ENCODE measurements at regions not wholly inside any gene's neighbourhood (a gene's known extent, or its start where the extent isn't known, plus 50 kb on each side); places are given as distances from the start of the nearest gene placed in this dataset.

DNA sequence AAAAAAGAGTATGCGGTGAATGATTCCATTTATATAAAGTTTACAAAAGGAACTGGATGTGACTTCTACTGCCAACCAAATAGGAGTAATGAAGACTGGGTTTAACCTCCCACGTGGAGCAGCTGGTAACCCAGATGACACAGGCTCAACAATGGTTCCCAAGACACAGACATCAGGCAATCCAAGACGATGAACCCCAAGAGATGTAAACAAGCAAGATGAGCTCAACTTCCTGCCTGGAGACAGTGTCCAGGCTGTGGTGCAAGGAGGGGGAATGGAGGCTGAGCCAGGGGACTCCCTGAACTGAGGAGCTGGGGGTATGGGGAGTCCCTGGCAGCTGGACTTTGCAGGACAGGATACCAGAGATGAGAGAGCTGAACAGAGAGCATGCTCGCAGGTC, 104.7 kb downstream of the LITAF start:
- H3K27ac ChIP-seq: no peak overlapping the region
- TF ChIP-seq Cebpa-rat (IDR thresholded peaks at IDR 0.05): no peak
- no peak overlapping the region for H3K4me3 ChIP-seq
- no peak overlapping the region for H3K4me2 ChIP-seq
- peaks cover 56% of the 10 kb centered on the region for H3K9me3 ChIP-seq
- H3K4me1 ChIP-seq: no peaks in the 10 kb centered on the region
- H4K20me1 ChIP-seq: no peaks in the 10 kb centered on the region
- H3K9ac ChIP-seq: no peak overlapping the region
- peaks cover 15% of the 10 kb centered on the region for H3K36me3 ChIP-seq
- no peaks in the 10 kb centered on the region for H3K27me3 ChIP-seq

DNA sequence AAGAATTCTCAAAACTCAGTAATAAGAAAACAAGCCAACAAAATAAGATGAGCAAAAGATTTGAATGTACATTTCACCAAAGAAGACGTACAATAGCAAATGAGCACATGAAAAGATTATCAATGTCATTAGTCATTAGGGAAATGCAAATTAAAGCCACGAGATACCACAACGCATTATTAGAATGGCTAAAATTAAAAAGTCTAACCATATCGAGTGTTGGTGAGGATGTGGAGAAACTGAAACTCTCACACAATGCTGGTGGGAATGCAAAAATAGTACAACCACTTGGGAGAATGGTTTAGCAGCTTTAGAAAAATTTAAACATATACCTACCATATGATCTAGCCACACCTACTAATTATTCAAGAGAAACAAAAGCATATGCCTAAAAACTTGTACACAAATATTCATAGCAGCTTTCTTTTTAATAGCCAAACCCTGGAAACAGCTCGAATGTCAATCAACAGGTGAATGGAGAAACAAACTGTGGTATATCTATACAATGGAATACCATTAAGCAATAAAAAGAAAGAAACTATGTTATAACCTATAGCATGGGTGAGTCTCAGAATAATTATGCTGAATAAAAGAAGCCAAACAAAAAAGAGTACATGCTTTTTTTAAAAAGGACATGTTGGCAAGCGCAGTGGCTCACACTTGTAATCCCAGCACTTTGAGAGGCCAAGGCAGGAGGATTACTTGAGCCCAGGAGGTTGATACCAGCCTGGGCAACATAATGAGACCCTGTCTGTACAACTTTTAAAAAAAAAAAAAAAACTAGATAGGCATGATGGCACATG, 103.6 kb downstream of the LITAF start:
- no peak for TF ChIP-seq Cebpa-rat (IDR thresholded peaks at IDR 0.05)
- no peak overlapping the region for H3K4me3 ChIP-seq
- peaks cover 56% of the 10 kb centered on the region for H3K9me3 ChIP-seq
- no peak overlapping the region for H3K9ac ChIP-seq
- H3K27me3 ChIP-seq: no peaks in the 10 kb centered on the region
- H3K27ac ChIP-seq: no peak overlapping the region
- no peak overlapping the region for H3K4me2 ChIP-seq
- H4K20me1 ChIP-seq: no peaks in the 10 kb centered on the region
- peaks cover 15% of the 10 kb centered on the region for H3K36me3 ChIP-seq
- H3K4me1 ChIP-seq: no peaks in the 10 kb centered on the region

DNA sequence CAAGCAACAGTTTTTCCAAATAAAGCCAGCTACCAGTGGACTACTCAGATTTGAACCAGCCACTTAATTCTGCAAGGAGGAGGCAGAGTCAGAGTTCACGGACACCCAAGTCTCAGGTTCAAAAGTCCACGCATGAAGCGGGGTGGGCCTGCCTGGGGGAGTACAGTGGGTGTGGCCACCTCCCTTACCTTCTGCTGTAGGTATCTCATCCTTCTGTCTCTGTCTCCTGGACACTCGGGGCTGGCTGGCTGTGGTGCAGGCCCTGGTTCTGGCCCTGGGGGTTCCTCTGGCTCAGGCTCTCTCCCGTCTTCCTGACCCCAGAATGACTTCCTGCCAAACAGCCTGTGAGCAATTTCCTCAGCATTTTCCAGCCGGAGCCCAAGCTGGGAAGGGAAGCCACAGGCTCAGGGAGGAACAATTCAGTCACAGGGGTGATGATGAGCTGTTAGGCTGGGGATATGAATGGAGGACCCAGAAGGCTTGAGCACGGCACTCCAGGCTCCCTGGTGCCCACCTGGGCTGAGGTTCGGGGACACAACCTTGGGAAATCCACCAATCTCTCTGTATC, 101.9 kb downstream of the LITAF start:
- Histone ChIP-seq H3K9me3 (peaks cover 55% of the 10 kb centered on the region), H3K27ac (no peak overlapping the region), H3K36me3 (peaks cover 15% of the 10 kb centered on the region), H3K4me2 (no peak overlapping the region), H4K20me1 (no peaks in the 10 kb centered on the region), H3K4me1 (0 out of 2 replicates have a peak, but pooled peaks cover 4% of the 10 kb centered on the region), H3K27me3 (no peaks in the 10 kb centered on the region), H3K9ac (no peak overlapping the region), H3K4me3 (no peak overlapping the region)
- no peak for TF ChIP-seq Cebpa-rat (IDR thresholded peaks at IDR 0.05)

DNA sequence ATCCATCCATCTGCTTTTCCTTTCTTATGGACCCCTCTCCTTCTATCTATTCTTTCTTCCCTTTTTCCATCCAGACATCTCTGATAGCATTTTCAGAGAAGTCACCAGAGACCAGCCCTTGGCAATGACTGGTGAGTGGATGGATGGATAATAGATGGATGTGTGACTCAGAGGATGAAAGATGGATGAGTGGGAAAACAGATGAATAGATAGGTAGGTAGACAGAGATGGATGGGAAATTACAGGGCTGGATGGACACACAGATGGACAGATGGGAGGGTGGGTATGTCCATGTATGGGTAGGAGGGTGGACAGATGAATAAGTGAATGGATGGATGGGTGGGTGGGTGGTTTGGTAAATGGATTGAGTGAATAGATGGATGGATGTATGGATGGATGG, 101.0 kb downstream of the LITAF start:
- H3K4me2 ChIP-seq: no peak overlapping the region
- no peaks in the 10 kb centered on the region for H3K27me3 ChIP-seq
- TF ChIP-seq Cebpa-rat (IDR thresholded peaks at IDR 0.05): no peak
- H3K9ac ChIP-seq: no peak overlapping the region
- H3K9me3 ChIP-seq: peaks cover 59% of the 10 kb centered on the region
- H3K27ac ChIP-seq: no peak overlapping the region
- H3K4me1 ChIP-seq: 0 out of 2 replicates have a peak, but pooled peaks cover 4% of the 10 kb centered on the region
- H4K20me1 ChIP-seq: no peaks in the 10 kb centered on the region
- H3K36me3 ChIP-seq: peaks cover 15% of the 10 kb centered on the region
- no peak overlapping the region for H3K4me3 ChIP-seq

DNA sequence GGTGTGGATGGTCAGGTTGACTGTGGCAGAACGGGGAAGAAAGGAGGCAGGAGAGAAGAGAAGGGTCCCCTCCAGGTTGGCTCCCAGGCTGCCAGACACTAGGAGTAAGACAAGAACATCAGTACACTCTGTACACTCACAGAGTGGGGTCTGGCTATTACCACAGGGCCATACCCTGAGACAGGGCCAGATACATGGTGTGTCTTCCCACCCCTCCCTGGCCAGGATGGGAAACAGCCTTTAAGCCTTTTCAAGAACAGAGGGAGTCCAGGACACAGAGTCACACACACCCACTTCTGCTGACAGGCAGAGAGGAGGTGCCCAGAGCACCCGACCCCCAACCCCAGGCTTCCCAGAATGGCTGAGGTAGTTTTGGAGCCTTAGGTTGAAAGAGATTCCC, 99.4 kb downstream of the LITAF start:
- H3K4me3 ChIP-seq: no peak overlapping the region
- peaks cover 15% of the 10 kb centered on the region for H3K36me3 ChIP-seq
- H3K9ac ChIP-seq: no peak overlapping the region
- TF ChIP-seq Cebpa-rat (IDR thresholded peaks at IDR 0.05): no peak
- H3K27ac ChIP-seq: no peak overlapping the region
- H3K27me3 ChIP-seq: no peaks in the 10 kb centered on the region
- 0 out of 2 replicates have a peak, but pooled peaks cover 4% of the 10 kb centered on the region for H3K4me1 ChIP-seq
- no peaks in the 10 kb centered on the region for H4K20me1 ChIP-seq
- peaks cover 51% of the 10 kb centered on the region for H3K9me3 ChIP-seq
- H3K4me2 ChIP-seq: no peak overlapping the region

DNA sequence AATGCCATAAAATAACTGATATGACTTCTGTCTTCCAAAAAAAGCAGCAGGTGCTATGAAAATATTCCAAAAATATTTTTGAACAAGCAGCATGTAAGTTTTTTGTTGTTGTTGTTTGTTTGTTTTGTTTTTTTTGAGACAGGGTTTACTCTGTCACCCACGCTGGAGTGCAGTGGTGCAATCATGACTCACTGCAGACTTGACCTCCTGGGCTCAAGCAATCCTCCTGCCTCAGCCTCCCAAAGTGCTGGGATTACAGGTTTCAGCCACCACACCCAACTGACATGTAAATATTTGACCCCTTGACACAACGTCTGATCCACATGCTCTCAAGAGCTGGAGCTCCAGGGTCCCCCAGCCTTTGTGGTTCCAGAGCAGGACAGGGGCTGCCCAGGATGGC, 98.4 kb downstream of the LITAF start:
- H4K20me1 ChIP-seq: no peaks in the 10 kb centered on the region
- H3K4me3 ChIP-seq: no peak overlapping the region
- no peaks in the 10 kb centered on the region for H3K27me3 ChIP-seq
- H3K9me3 ChIP-seq: peaks cover 41% of the 10 kb centered on the region
- H3K4me2 ChIP-seq: no peak overlapping the region
- H3K36me3 ChIP-seq: peaks cover 15% of the 10 kb centered on the region
- no peak overlapping the region for H3K9ac ChIP-seq
- TF ChIP-seq Cebpa-rat (IDR thresholded peaks at IDR 0.05): no peak
- H3K4me1 ChIP-seq: 0 out of 2 replicates have a peak, but pooled peaks cover 4% of the 10 kb centered on the region
- no peak overlapping the region for H3K27ac ChIP-seq

DNA sequence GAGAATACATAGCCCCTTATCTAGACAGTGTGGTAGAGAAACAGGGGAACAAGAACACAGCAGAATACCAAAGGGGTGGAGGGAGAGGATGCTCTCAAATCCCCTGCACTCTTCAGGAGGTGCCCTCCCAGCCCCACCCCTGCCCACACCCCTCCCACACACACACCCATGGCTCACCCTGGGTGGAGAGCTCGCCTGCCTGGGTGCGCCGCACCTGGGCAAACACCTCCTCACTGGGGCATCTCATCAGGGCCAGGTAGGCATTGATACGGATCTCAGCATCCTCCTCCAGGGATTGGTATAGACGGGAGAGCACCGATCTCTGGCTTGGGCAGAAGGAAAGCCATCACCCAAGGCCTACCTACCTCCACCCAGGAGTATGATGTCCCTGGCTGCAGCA, 95.2 kb downstream of the LITAF start:
- H3K27ac ChIP-seq: no peak overlapping the region
- no peak overlapping the region for H3K9ac ChIP-seq
- no peak for TF ChIP-seq Cebpa-rat (IDR thresholded peaks at IDR 0.05)
- no peak overlapping the region for H3K4me2 ChIP-seq
- H3K36me3 ChIP-seq: no peaks in the 10 kb centered on the region
- no peak overlapping the region for H3K4me3 ChIP-seq
- no peaks in the 10 kb centered on the region for H3K27me3 ChIP-seq
- peaks cover 27% of the 10 kb centered on the region for H3K4me1 ChIP-seq
- no peaks in the 10 kb centered on the region for H4K20me1 ChIP-seq
- peaks cover 18% of the 10 kb centered on the region for H3K9me3 ChIP-seq

DNA sequence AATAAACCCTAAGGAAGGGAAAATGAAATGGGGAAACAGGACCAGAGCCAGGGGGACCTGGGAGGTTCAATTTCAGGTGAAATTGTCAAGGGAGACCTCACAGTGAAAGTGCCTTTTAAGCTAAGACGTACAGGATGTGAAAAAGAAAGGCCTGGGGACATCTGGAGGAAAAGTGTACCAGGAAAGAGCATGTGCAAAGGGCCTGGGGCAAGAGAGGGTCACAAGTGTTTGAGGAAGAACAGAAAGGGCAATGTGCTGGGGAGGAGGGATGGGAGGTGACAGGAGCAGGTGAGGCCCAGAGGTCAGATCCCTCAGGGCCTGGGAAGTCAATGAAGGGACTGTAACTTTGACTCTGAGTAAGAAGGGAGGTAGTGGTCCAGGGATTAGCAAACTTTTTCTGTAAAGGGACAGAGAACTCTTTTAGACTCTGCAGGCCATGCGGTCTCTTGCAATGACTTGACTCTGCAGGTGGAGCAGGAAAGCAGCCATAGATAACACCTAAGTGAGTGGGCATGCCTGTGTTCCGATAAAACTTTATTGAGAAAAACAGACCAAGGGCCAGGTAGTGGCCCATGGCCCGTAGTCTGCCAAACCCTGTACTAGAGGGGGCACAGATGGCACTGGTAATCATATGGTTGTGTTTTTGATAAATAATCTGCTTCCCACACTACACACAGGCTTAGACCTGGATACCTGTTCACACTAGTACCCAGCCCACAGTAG, 93.8 kb downstream of the LITAF start:
- Histone ChIP-seq H4K20me1 (no peaks in the 10 kb centered on the region), H3K4me2 (no peak overlapping the region), H3K9ac (no peak overlapping the region), H3K4me3 (no peak overlapping the region), H3K4me1 (peaks cover 42% of the 10 kb centered on the region), H3K27ac (no peak overlapping the region), H3K36me3 (no peaks in the 10 kb centered on the region), H3K27me3 (no peaks in the 10 kb centered on the region), H3K9me3 (peaks cover 18% of the 10 kb centered on the region)
- TF ChIP-seq Cebpa-rat (IDR thresholded peaks at IDR 0.05): no peak

DNA sequence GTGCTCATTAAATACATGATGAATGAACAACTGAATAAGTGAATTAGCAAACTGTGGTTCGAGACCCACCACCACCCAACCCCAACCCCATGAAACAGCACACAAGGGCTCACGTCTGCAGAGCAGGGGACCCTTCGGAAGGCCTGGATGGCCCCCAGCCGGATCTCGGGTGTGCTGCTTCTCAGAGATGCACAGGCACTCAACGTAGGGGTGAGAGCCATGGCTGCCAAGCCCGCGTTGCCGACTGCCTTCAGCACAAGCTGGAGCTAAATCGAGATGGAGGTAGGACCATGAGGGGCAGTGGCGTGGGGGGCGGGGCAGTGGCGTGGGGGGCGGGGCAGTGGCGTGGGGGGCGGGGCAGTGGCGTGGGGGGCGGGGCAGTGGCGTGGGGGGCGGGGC, 93.2 kb downstream of the LITAF start:
- no peak overlapping the region for H3K4me2 ChIP-seq
- H4K20me1 ChIP-seq: no peaks in the 10 kb centered on the region
- no peaks in the 10 kb centered on the region for H3K27me3 ChIP-seq
- H3K4me1 ChIP-seq: peaks cover 46% of the 10 kb centered on the region
- H3K9ac ChIP-seq: no peak overlapping the region
- H3K36me3 ChIP-seq: no peaks in the 10 kb centered on the region
- peaks cover 18% of the 10 kb centered on the region for H3K9me3 ChIP-seq
- no peak overlapping the region for H3K27ac ChIP-seq
- H3K4me3 ChIP-seq: no peak overlapping the region
- TF ChIP-seq Cebpa-rat (IDR thresholded peaks at IDR 0.05): no peak

DNA sequence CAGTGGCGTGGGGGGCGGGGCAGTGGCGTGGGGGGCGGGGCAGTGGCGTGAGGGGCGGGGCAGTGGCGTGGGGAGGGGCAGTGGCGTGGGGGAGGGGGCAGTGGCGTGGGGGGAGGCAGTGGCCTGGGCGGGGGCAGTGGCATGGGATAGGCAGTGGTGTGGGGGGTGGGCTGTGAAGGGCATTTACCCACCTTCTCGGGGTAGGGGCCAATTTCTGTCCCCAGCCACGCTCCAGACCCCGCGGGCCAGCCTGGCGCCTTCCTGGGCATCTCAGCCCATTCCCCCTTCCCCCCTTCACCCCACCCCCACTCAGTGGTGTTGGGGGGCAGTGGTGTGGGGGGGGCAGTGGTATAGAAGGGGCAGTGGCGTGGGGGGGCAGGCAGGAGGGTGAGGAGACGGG, 92.7 kb downstream of the LITAF start:
- Histone ChIP-seq H3K9me3 (peaks cover 18% of the 10 kb centered on the region), H3K4me2 (no peak overlapping the region; the same call in 1 of the 2 replicates), H3K27ac (no peak overlapping the region), H4K20me1 (no peaks in the 10 kb centered on the region), H3K4me3 (no peak overlapping the region), H3K9ac (no peak overlapping the region), H3K36me3 (no peaks in the 10 kb centered on the region), H3K4me1 (peaks cover 46% of the 10 kb centered on the region), H3K27me3 (no peaks in the 10 kb centered on the region)
- TF ChIP-seq Cebpa-rat (IDR thresholded peaks at IDR 0.05): no peak

Measured in BLaER1 (cell line).